ENCODE measurements at regions not wholly inside any gene's neighbourhood (a gene's known extent, or its start where the extent isn't known, plus 50 kb on each side); places are given as distances from the start of the nearest gene placed in this dataset.

GRCh38 chr13:40129467-40129866 lies 474.0 kb downstream of the COG6 start:
- WGBS (ENCODE audit: insufficient coverage, insufficient replicate concordance, low lambda C conversion rate, missing lambda C conversion rate), result 89% methylated on average over 6 of the region's 6 CpGs
- ChIA-PET RAD21 (ENCODE audit: unreplicated experiment) (no interaction called here), CTCF (no interaction called here), SMC1A (ENCODE audit: uncharacterized antibody, unreplicated experiment) (interaction anchor here (1.6 kb wide), 1 partner anchor 104 kb away, joined by 3 read pairs; no protein-coding TSS in a partner anchor), POLR2A (no interaction called here)
- Histone ChIP-seq H3K9me3 (replicated peaks; ENCODE audit: control insufficient read depth, insufficient read depth, low read length) (no peaks in the 10 kb centered on the region; the same call in 2 of the 3 replicates), H3K4me1 (ENCODE audit: control insufficient read depth, insufficient read depth, low read length) (no peaks in the 10 kb centered on the region), H3K4me3 (no peak overlapping the region), H3K27ac (ENCODE audit: control insufficient read depth, insufficient read depth) (no peak overlapping the region), H3K36me3 (ENCODE audit: control insufficient read depth in 2 of 2, insufficient read depth in 2 of 2, low read length in 1 of 2) (no peaks in the 10 kb centered on the region), H4K20me1 (ENCODE audit: control insufficient read depth, insufficient read depth) (no peaks in the 10 kb centered on the region), H2AFZ (ENCODE audit: control insufficient read depth, low read depth, low read length) (no peak overlapping the region), H3K79me2 (ENCODE audit: control insufficient read depth, insufficient read depth, low read length) (no peaks in the 10 kb centered on the region), H3K9ac (ENCODE audit: control insufficient read depth, insufficient read depth, low read length) (no peak overlapping the region), H3K27me3 (replicated peaks in 1 of 2; ENCODE audit: control insufficient read depth in 2 of 2, insufficient read depth in 2 of 2, low read length in 1 of 2) (no peaks in the 10 kb centered on the region; a peak in 1 of 4 replicates), H3K4me2 (ENCODE audit: control insufficient read depth, insufficient read depth) (no peak overlapping the region)
- FAIRE-seq (no peak), ATAC-seq (no peak), DNase-seq (ENCODE audit: low read depth, low spot score) (no peak)
- in situ Hi-C loops (cut with MboI) (no loop called here), intact Hi-C loops (cut with micrococcal nuclease; ENCODE audit: unreplicated experiment) (no loop called here)
- no TSS peak for BruUV-seq (replicated peaks)
- TF ChIP-seq IRF3 (IDR thresholded peaks at IDR 0.05) (no peak), CBX3 (IDR thresholded peaks at IDR 0.05; ENCODE audit: borderline replicate concordance, low read depth) (no peak), ZZZ3 (IDR thresholded peaks at IDR 0.05; ENCODE audit: control insufficient read depth, insufficient read length, low read depth) (no peak), NR2F1 (conservative IDR thresholded peaks at IDR 0.05) (no peak), CBFB (IDR thresholded peaks at IDR 0.05; ENCODE audit: low read depth) (no peak), ZBTB40 (IDR thresholded peaks at IDR 0.05; ENCODE audit: borderline replicate concordance) (no peak), ASH2L (IDR thresholded peaks at IDR 0.05; ENCODE audit: borderline replicate concordance, low read depth) (no peak), E2F4 (IDR thresholded peaks at IDR 0.05; ENCODE audit: low read depth, low read length) (no peak), CEBPB (IDR thresholded peaks at IDR 0.05; ENCODE audit: borderline replicate concordance in 1 of 2, low read depth in 2 of 2, low read length in 2 of 2) (no peak), IKZF1 (conservative IDR thresholded peaks at IDR 0.05) (no peak), USF2 (IDR thresholded peaks at IDR 0.05; ENCODE audit: borderline replicate concordance, low read depth, low read length) (no peak), TCF12 (IDR thresholded peaks at IDR 0.05; ENCODE audit: low read depth, low read length) (no peak), TAF1 (IDR thresholded peaks at IDR 0.05; ENCODE audit: borderline replicate concordance, low read depth, low read length) (no peak), STAT1 (conservative IDR thresholded peaks at IDR 0.05) (no peak)
